ENCODE measurements at regions not wholly inside any gene's neighbourhood (a gene's known extent, or its start where the extent isn't known, plus 50 kb on each side); places are given as distances from the start of the nearest gene placed in this dataset.
"Not testable (repeated sequence)": the region's sequence is repeated elsewhere in the genome, so short reads cannot be mapped to it uniquely, and the experiment has no call there.

DNA sequence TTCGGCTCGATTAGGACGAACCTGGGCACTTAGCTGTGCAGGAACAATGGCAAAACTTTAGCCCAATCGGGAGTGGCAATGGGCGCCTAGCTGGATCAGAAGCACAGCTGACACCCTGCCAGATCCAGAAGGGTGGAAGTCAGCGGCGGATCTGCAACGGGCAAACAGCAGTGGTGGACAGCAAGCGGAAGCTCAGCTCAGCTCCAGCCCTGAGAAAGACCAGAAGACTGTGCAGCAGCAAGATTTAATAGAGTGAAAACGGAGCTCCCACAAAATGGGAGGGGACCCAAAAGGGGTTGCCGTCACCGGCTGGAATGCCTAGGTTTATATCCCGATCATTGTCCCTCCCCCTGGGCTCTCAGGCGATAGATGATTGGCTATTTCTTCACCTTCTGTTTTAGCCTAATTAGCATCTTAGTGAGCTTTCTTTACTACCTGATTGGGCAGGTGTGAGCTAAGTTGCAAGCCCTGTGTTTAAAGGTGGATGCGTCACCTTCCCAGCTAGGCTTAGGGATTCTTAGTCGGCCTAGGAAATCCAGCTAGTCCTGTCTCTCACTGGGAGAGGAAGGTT, 1237.9 kb downstream of the CDH12 start:
- DNase-seq (ENCODE audit: low spot score): no peak
- intact Hi-C loops (cut with DNase I): no loop called here

DNA sequence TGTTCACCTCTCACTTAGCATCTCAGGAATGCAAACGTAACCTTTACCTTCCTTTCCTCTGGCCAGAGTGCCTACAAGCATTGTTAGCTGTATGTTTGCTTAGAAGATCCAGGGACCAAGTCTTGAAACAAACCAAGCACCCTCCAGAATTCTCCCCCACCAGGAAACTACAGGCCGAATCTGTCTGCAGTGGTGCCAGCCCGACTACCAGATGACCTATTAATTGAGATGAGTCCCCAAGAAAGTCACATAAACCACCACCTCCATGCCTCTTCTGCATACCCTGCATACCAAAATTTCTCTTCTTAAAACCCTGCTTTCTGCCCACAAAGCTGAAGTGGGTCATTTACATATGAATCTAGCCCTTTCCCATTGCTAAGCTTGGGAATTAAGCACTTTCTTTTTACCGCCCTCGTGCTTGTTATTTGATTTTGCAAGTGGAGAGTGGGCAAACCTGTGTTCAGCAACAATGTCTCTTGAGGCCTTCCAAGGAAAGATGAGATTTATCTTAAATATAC, 1239.1 kb downstream of the CDH12 start:
- intact Hi-C loops (cut with DNase I): no loop called here
- no peak for DNase-seq (ENCODE audit: low spot score)

DNA sequence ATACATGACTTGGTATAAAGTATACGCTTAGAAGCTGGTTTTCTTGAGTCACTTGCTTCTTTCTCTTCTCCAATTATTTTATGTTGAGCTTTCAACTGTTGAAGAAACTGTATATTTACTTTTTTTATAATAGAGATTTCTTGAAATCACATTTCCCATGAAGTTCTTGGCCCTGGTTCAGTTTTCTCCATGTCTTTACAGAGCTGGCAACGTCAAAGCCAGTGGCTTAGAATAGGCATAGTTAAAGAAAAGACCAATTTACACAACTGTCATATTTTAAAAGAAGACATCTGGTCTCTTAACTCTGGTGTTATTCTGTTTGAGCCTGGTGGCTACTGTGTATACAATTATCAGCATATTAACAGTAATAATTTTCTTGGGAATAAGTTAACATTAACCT, 1249.3 kb downstream of the CDH12 start:
- intact Hi-C loops (cut with DNase I): no loop called here
- DNase-seq (ENCODE audit: low spot score): no peak

DNA sequence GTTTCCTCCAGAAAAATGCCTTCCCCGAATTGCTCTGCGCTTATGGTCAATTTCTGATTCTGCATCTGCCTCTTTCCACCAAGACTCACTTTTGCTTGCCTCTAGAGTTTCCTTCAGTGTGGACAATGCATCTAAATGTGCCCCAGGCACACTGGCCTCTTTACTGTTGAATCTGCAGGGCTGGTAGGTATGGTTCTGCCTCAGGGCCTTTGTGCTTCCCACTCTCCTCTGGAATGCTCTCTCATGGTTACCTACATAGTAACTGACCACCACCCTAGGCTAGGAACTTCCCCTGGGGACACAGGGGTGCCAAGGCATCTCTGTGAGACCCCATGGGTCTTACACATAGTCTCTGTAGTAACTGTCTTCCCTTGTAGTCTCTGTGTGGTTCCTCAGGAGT, 1258.6 kb downstream of the CDH12 start:
- intact Hi-C loops (cut with DNase I): no loop called here
- no peak for DNase-seq (ENCODE audit: low spot score)

DNA sequence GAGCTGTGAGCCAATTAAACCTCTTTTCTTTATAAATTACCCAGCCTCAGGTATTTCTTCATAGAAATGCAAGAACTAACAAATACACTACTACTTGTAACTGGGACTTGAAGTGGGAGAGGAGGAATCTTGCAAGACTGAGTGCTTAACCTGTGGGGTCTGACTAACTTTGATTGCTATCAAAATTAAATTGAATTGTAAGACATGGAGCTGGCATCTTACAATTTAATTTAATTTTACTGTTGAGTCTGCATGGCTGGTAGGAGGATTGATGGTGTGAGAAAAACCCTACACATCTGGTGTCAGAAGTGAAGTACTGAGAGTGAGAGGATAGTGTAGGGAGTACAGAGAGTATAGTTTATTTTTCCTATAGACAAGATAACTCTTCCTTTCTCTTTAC, 1259.9 kb downstream of the CDH12 start:
- intact Hi-C loops (cut with DNase I): no loop called here

DNA sequence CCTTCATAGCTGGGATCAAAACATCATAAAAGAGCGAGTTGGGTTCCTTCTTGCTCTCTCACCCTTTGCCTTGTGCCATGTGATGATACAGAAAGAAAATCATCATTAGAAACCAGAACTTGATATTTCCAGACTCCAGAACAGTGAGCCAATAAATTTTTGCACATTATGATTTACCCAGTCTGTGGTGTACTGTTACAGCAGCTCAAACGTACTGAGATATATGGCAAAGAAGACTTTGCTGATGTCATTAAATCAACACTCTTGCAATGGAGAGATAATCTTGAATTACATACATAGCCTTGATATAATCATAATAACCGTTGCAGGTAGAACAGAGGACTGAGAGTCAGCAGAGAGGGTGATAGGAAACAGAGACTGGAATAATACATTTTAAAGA, 1271.6 kb downstream of the CDH12 start:
- intact Hi-C loops (cut with DNase I): no loop called here
- no peak for DNase-seq (ENCODE audit: low spot score)

More for the DNA sequence above, 1259.9 kb downstream of the CDH12 start:
- DNase-seq (ENCODE audit: low spot score): no peak

DNA sequence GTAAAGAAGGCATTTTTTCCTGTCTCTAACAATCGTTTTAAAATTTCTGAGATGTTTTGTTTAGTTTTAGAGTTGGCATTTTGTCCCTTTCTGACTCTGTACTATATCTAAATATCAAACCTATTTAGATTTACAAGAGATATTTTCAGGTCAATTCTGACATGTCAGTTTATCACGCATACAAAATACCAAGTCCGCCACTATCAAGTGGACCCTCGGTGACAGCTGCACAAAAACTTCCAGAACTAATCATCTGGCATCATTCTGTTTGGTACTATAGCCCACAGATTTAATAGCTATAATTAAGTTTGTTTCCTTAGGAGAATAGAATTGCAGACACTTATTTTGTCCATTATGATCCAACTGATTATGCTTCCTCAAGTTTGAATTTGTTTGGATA, 1278.2 kb downstream of the CDH12 start:
- no peak for DNase-seq (ENCODE audit: low spot score)
- intact Hi-C loops (cut with DNase I): no loop called here

DNA sequence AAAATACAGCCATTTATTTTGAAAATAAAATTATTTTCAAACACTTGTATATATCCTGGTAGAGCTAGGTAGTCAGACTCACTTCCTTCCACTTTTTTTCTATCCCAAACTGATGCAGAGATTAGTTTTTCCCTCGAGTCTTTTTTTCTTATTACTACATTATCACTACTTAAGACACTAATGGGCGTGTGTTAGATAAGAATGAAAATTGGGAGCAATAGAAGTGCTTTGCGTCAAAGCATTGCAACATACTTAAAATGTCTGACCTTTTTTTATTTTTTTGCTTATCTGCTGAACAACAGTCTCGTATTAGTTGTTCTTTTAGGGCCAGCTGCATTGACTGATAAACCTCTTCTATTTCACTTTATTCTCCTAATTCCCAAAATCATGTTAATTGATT, 1278.7 kb downstream of the CDH12 start:
- intact Hi-C loops (cut with DNase I): no loop called here
- no peak for DNase-seq (ENCODE audit: low spot score)

DNA sequence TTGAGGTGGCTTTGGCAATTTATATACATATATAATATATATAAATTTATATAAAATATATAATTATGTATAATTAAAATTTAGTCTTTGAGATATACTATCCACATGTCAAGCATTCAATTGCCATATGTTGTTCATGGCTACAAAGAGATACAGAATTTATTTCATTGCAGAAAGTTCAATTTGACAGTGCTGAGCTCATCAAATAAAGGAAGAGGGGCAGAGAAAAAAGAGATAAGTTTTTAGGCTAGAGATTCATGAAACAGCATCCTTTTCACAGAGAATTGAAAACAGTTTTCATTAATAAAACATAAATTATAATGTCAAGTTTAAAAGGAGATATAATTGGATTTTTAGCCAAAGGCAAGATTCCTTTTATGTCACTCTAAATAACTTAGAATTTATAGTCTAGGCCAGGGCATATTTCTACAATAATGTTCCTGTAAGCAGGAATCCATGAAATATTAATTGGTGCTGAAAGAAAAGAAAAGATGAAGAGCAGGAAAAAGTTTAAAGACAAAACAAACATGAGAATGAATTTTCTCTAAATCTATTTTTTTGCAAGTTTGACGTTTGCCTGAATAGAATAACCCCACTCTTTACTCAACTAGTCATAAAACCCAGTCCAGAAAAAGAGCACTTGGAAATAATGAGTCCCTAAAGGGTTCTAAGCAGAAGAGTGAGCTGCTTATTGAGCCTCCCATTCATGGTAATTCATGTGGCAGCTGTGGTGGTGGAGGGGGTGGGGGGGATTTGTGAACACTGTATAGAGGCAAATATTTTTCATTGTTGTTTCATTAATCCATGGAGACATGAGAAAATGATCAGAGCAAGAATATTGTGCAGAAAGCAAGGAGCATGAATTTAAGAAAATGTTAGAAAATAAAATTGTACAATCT, 1279.5 kb downstream of the CDH12 start:
- no peak for DNase-seq (ENCODE audit: low spot score)
- intact Hi-C loops (cut with DNase I): no loop called here

DNA sequence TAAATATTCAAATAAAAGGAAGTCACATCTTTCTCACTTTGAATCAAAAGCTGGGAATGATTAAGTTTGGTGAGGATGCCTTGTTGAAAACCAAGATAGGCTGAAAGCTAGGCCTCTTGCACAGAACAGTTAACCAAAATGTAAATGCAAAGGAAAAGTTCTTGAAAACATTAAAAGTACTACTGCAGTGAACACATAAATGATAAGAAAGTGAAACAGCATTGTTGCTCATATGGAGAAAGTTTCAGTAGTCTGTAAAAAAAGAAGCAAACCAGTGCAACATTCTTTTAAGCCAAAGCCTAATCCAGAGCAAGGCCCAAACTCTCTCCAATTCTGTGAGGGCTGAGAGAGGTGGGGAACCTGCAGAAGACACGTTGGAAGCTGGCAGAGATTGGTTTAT, 1281.9 kb downstream of the CDH12 start:
- intact Hi-C loops (cut with DNase I); DNase-seq (ENCODE audit: low spot score): not testable (repeated sequence)

DNA sequence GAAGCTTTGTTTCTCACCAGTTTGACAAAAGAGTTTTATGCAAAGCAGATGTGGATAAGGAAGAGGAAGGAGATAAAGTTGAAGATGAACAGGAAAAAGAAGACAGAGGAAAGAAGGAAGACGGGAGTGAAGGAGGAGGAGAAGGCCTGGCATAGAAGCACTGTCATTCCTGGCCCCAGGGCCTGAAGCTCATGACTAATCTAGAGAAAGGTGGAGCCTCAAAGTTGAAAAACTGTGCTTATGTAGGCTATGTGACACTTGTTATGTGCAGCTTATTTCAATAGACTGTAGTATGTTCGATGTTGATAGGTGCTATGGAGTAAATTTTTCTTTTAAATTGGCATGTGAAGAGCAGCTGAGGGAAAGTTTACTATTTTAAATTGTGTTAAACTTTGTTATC, 1294.0 kb downstream of the CDH12 start:
- intact Hi-C loops (cut with DNase I); DNase-seq (ENCODE audit: low spot score): not testable (repeated sequence)

DNA sequence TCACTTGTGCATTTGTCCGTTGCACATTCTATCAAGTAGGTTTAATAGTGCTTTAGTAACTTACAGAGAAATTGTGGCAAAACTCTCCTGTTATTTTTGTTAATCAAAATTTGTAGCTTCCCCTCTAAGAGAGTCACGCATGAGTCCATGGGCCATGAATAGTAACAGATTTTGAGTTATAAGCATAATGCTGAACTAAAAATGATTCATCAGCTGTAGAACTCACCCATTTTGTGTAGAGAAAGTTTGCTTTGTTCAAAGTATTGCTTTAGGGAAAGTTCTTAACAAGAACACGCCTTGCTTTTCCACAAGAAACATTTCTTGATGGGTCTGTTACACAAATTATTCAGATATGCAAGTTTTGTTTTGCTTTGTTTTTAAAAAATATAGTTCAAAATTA, 1300.9 kb downstream of the CDH12 start:
- DNase-seq (ENCODE audit: low spot score); intact Hi-C loops (cut with DNase I): not testable (repeated sequence)

DNA sequence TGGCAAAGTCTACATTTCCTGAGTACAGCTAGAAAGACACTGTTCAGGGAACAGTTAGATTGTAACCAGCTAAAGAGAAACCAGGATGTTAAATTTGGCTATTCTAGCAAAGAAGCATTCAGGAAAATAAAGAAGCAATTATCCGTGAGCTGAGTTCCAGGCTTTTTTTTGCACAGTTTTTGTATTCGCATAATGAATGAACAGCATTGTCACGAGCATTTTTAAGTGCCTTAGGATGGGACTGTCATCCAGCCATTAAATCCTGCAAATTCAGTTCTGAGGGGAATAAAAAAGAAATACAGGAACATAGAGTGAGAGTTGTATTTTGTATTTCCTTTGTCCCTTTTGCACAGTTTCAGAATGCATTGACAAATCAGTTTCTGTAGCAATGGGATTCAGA, 1302.2 kb downstream of the CDH12 start:
- DNase-seq (ENCODE audit: low spot score); intact Hi-C loops (cut with DNase I): not testable (repeated sequence)

DNA sequence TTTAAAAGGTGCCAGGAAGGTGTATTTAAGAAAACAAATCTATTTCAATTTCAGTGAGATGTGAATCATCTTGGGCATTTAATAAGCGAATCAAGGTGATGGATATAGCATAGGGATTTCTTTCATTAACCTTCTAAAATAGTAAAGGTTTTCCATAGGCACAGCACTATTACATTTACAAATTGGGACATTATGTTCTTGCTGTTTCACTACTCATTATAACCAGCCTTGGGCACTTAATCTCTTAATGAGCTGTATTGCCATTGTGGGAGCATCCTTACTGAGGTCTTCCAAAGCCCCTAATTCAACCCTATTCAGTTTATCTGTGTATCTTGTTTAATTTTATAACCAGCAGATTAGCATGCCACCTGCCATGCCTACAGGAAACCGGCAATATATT, 1305.5 kb downstream of the CDH12 start:
- intact Hi-C loops (cut with DNase I); DNase-seq (ENCODE audit: low spot score): not testable (repeated sequence)

DNA sequence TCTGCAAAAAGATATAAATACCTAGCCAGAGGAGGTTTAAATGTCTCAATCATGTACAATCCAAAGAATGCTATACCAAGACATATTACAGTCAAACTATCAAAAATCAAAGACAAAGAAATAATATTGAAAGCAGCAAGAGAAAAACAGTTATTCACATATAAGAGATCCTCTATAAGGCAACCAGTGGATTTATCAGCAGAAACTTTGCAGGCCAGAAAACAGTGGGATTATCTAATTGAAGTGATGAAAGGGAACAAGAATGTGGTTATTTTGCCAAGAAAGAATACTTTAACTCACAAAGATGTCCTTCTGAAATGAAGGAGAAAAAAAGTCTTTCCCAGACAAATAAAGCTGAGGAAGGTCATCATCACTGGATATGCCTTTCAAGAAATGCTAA, 1318.0 kb downstream of the CDH12 start:
- DNase-seq (ENCODE audit: low spot score); intact Hi-C loops (cut with DNase I): not testable (repeated sequence)

DNA sequence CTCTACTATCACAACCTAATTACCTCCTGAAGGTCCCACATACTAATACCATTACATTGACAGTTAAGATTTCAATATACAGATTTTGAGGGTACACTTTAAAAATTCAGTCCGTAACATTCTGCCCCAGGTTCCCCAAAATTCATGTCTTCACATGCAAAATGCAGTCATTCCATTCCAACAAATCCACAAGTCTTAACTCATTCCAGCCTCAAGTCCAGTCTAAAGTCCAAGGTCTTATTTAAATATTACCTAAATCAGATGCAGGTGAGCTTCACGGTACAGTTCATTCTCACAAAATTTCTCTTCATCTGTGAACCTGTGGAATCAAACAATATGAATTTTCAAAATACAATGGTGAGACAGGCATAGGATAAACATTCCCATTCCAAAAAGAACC, 1332.0 kb downstream of the CDH12 start:
- DNase-seq (ENCODE audit: low spot score); intact Hi-C loops (cut with DNase I): not testable (repeated sequence)

DNA sequence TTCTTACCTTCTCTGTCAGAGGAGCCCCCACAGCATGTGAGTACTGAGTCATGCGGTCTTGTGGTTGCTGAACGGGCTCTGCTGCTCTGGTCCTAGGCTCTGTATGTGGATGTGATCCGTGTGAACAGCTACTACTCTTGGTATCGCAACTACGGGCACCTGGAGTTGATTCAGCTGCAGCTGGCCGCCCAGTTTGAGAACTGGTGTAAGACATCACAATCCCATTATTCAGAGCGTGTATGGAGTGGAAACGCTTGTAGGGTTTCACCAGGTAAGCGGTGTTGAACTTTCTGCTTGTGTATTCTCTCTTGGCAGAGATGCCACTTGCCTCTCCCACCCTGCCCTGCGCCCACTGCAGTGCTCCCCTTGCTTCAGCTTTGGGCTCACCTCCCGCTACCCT, 1356.2 kb downstream of the CDH12 start:
- intact Hi-C loops (cut with DNase I); DNase-seq (ENCODE audit: low spot score): not testable (repeated sequence)

DNA sequence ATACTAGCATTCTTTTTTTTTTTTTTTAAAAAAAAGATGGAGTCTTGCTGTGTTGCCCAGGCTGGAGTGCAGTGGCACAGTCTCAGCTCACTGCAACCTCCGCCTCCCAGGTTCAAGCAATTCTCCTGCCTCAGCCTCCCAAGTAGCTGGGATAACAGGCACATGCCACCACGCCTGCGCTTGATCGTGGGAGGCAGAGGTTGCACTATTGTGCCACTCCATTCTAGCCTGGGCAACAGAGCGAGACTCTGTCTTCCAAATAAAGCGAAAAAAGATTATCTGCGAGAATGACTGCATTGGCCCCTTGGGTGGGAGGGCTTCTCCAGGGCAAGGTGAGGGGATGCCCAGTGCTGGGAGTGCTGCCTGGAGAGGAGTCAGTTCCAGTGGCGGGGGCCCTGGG, 1357.1 kb downstream of the CDH12 start:
- intact Hi-C loops (cut with DNase I): not testable (repeated sequence)
- DNase-seq (ENCODE audit: low spot score): peak; percentile 77

DNA sequence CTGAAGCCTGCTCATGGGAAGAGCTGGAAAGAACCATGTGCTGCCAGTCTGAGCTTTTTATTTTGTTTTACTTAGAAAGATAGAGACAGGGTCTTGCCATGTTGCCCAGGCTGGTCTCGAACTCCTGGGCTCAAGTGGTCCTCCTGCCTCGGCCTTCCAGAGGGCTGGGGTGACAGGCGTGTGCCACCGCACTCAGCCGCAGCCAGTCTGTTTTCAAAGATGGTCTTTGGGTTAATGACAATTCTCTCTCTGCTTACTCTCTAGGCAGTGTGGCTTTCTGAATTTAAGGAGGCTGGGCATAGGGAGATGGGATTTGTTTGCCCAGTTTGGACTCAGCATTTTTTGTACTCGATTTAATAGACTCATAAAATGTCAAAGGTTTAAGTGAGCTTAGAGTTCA, 1357.9 kb downstream of the CDH12 start:
- intact Hi-C loops (cut with DNase I); DNase-seq (ENCODE audit: low spot score): not testable (repeated sequence)

DNA sequence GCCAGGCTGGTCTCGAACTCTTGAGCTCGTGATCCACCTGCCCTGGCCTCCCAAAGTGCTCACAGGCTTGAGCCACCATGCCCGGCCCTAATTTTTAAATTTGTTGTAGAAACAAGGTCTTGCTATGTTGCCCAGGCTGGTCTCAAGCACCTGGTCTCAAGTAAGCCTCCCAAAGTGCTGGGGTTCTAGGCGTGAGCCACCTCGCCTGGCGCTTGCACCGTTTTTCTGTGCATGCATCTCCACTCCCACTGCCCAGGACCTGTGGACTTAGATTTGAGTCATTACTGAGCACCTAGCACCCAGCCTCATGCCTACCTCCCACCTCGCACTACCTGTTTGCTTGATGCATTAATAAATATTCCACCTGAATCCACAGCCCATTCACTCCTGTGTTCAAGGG, 1359.1 kb downstream of the CDH12 start:
- intact Hi-C loops (cut with DNase I); DNase-seq (ENCODE audit: low spot score): not testable (repeated sequence)

DNA sequence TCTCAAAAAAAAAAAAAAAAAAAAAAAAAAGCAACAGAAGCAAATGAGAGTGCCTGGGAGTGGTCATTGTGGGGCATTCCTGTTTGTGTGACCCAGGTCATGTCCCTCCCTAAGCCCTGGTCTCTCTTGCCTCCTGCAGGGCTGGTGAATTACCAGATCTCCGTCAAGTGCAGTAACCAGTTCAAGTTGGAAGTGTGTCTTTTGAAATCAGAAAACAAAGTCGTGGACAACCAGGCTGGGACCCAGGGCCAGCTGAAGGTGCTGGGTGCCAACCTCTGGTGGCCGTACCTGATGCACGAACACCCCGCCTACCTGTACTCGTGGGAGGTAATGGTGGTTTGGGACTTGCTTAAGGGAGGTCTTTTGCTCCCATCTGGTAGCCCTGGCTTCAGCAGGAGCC, 1362.0 kb downstream of the CDH12 start:
- intact Hi-C loops (cut with DNase I): not testable (repeated sequence)
- DNase-seq (ENCODE audit: low spot score): peak; percentile 74
